ENCODE measurements at regions not wholly inside any gene's neighbourhood (a gene's known extent, or its start where the extent isn't known, plus 50 kb on each side); places are given as distances from the start of the nearest gene placed in this dataset.

DNA sequence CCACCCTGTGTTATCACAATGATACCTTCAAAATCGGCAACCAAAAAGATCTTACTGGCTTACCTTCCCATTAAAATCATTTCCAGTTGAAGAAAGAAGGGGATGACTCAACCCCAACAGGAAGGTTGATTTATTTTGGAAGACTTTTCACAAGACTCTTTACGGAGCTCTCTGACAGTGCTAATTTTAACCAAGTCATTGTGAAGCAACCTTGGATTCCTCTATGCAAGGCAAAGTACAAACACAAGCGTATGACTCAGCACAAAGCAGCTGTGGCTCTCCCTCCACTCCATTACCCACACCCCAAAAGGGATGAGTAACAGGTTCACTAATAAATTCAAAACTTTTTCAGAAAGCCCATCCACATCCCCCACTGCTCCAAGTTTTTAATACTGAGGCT lies 213.8 kb upstream of the FGF13 start:
- no peaks in the 10 kb centered on the region for H3K27me3 Mint-ChIP-seq (ENCODE audit: insufficient read depth)
- no peak overlapping the region for H3K4me3 Mint-ChIP-seq
- Histone ChIP-seq H3K36me3 (ENCODE audit: control insufficient read depth, insufficient read depth, low read length) (no peaks in the 10 kb centered on the region), H3K9ac (ENCODE audit: extremely low read depth, low read length, poor library complexity, severe bottlenecking) (no peak overlapping the region), H3K27me3 (ENCODE audit: control insufficient read depth, insufficient read depth, low read length, poor library complexity, severe bottlenecking) (no peaks in the 10 kb centered on the region), H3K4me3 (ENCODE audit: low read length) (no peak overlapping the region), H3K27ac (ENCODE audit: low read depth, low read length) (no peak overlapping the region), H3K4me1 (ENCODE audit: control insufficient read depth, insufficient read depth, low read length) (no peaks in the 10 kb centered on the region), H3K9me3 (ENCODE audit: control insufficient read depth, low read length) (no peaks in the 10 kb centered on the region)
- H3K36me3 Mint-ChIP-seq (ENCODE audit: low read depth): peaks cover 2% of the 10 kb centered on the region
- no peaks in the 10 kb centered on the region for H3K9me3 Mint-ChIP-seq
- WGBS, 2 experiments (ENCODE audit: insufficient coverage in 1 of 2, insufficient read length in 1 of 2): 82 to 100% methylated on average over 1 to 2 of the region's 3 CpGs
- TF ChIP-seq, protein P1, sequence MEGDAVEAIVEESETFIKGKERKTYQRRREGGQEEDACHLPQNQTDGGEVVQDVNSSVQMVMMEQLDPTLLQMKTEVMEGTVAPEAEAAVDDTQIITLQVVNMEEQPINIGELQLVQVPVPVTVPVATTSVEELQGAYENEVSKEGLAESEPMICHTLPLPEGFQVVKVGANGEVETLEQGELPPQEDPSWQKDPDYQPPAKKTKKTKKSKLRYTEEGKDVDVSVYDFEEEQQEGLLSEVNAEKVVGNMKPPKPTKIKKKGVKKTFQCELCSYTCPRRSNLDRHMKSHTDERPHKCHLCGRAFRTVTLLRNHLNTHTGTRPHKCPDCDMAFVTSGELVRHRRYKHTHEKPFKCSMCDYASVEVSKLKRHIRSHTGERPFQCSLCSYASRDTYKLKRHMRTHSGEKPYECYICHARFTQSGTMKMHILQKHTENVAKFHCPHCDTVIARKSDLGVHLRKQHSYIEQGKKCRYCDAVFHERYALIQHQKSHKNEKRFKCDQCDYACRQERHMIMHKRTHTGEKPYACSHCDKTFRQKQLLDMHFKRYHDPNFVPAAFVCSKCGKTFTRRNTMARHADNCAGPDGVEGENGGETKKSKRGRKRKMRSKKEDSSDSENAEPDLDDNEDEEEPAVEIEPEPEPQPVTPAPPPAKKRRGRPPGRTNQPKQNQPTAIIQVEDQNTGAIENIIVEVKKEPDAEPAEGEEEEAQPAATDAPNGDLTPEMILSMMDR (conservative IDR thresholded peaks at IDR 0.05): no peak
- peaks cover 8% of the 10 kb centered on the region for H3K4me1 Mint-ChIP-seq
- H3K27ac Mint-ChIP-seq: peak overlapping the region; percentile 65
- no peak for DNase-seq

DNA sequence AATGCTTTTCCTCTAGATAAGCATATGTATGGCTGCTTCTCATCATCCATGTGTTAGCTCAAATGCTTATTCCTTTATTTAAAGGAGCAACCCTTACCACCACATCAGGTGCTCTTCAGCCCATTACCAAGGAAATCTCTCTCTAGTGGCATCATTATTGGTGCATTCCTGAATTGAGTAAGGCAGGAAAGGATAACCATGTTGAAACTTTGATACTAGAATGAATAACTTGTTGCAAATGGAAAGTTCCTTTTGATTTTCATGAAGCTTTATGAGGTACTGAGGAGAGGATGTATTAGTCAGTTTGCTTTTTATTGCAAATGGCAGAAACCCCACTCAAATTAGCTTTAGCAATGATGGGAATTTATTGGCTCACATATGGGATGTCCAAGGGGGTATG lies 212.3 kb upstream of the FGF13 start:
- no peak overlapping the region for H3K27ac Mint-ChIP-seq
- Histone ChIP-seq H3K36me3 (ENCODE audit: control insufficient read depth, insufficient read depth, low read length) (no peaks in the 10 kb centered on the region), H3K27me3 (ENCODE audit: control insufficient read depth, insufficient read depth, low read length, poor library complexity, severe bottlenecking) (no peaks in the 10 kb centered on the region), H3K27ac (ENCODE audit: low read depth, low read length) (no peak overlapping the region), H3K9me3 (ENCODE audit: control insufficient read depth, low read length) (no peaks in the 10 kb centered on the region), H3K9ac (ENCODE audit: extremely low read depth, low read length, poor library complexity, severe bottlenecking) (no peak overlapping the region), H3K4me1 (ENCODE audit: control insufficient read depth, insufficient read depth, low read length) (no peaks in the 10 kb centered on the region), H3K4me3 (ENCODE audit: low read length) (no peak overlapping the region)
- no peak overlapping the region for H3K4me3 Mint-ChIP-seq
- DNase-seq: no peak
- peaks cover 8% of the 10 kb centered on the region for H3K4me1 Mint-ChIP-seq
- H3K36me3 Mint-ChIP-seq (ENCODE audit: low read depth): peaks cover 2% of the 10 kb centered on the region
- TF ChIP-seq, protein P1 (conservative IDR thresholded peaks at IDR 0.05): no peak
- H3K9me3 Mint-ChIP-seq: no peaks in the 10 kb centered on the region
- H3K27me3 Mint-ChIP-seq (ENCODE audit: insufficient read depth): no peaks in the 10 kb centered on the region

DNA sequence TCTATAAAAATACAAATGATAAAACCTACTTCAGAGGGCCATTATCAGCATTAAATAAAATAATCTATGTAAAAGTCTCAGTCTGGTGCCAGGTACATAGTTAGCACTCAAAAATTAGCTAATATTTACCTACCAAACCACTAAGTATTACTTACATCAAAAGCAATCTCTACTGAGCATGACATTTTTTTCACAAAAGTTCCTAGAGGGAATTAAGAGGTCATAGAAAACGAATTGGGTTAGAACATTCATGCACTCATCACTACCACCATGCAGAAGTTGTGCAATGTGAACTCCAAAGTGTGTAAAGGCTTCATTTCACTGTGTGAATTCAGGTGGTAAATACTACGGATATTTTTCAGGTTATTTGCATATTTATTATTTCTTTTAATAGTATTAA lies 209.5 kb upstream of the FGF13 start:
- Histone ChIP-seq H3K9ac (ENCODE audit: extremely low read depth, low read length, poor library complexity, severe bottlenecking) (no peak overlapping the region), H3K9me3 (ENCODE audit: control insufficient read depth, low read length) (no peaks in the 10 kb centered on the region), H3K4me3 (ENCODE audit: low read length) (no peak overlapping the region), H3K36me3 (ENCODE audit: control insufficient read depth, insufficient read depth, low read length) (no peaks in the 10 kb centered on the region), H3K27ac (ENCODE audit: low read depth, low read length) (no peak overlapping the region), H3K4me1 (ENCODE audit: control insufficient read depth, insufficient read depth, low read length) (no peaks in the 10 kb centered on the region), H3K27me3 (ENCODE audit: control insufficient read depth, insufficient read depth, low read length, poor library complexity, severe bottlenecking) (no peaks in the 10 kb centered on the region)
- Mint-ChIP-seq H3K9me3 (no peaks in the 10 kb centered on the region), H3K4me1 (peaks cover 13% of the 10 kb centered on the region), H3K4me3 (no peak overlapping the region), H3K27ac (no peak overlapping the region), H3K27me3 (ENCODE audit: insufficient read depth) (no peaks in the 10 kb centered on the region), H3K36me3 (ENCODE audit: low read depth) (peaks cover 2% of the 10 kb centered on the region)
- WGBS, 2 experiments (ENCODE audit: insufficient coverage in 1 of 2, insufficient read length in 1 of 2): no CpG with 5 or more reads among the region's 2 CpGs
- TF ChIP-seq, protein P1 (conservative IDR thresholded peaks at IDR 0.05): no peak
- no peak for DNase-seq

Data from endodermal cell (in vitro differentiated cells).